ENCODE measurements at regions not wholly inside any gene's neighbourhood (a gene's known extent, or its start where the extent isn't known, plus 50 kb on each side); places are given as distances from the start of the nearest gene placed in this dataset.

GRCh38 chr1:102172200-102172599 lies 175.5 kb upstream of the OLFM3 start:
- TF ChIP-seq CTCF (IDR thresholded peaks at IDR 0.05), result no peak
- TF ChIP-seq POLR2A (IDR thresholded peaks at IDR 0.05), result no peak
